H1 (cell line): ENCODE measurements at regions not wholly inside any gene's neighbourhood (a gene's known extent, or its start where the extent isn't known, plus 50 kb on each side); places are given as distances from the start of the nearest gene placed in this dataset.

Experiments used
- CTCF ChIA-PET: fragments of 300-600 bp; sonication (Branson Sonifier 250); formaldehyde crosslinking; loops from one replicate; lab custom pipeline; 2021; ENCODE audit not compliant: partially characterized antibody; lab: Charles Lee
- POLR2A ChIA-PET: fragments of 300-600 bp; sonication (Branson Sonifier 250); formaldehyde crosslinking; loops from one replicate; lab custom pipeline; 2021; ENCODE audit warnings: inconsistent platforms; ENCODE audit not compliant: partially characterized antibody; lab: Charles Lee
- DNase-seq, 2 experiments: peaks; one replicate each; pipeline versions ENCODE4 v3.0.0 to v3.0.0-alpha.2; 2010 to 2022; ENCODE audit warnings: low spot score in 2 of 2, low read depth in 1 of 2, mixed read lengths in 1 of 2
- FAIRE-seq: peaks from 2 replicates; lab custom pipeline; 2011; peaks lifted over from hg19 to GRCh38; lab: Jason Lieb, UNC
- H2AFZ ChIP-seq: 2 replicates; pipeline ENCODE4 v1.8.1; 2012; ENCODE audit warnings: low read length, inconsistent platforms
- H2AK5ac ChIP-seq: 2 replicates; pipeline ENCODE4 v1.6.1; 2013; ENCODE audit warnings: low read depth, low read length
- H2BK120ac ChIP-seq: replicated peaks from 2 replicates; pipeline ENCODE3; 2013; ENCODE audit warnings: low read depth, low read length, inconsistent platforms
- H2BK12ac ChIP-seq: 2 replicates; pipeline ENCODE4 v1.6.1; 2013; ENCODE audit warnings: low read depth, low read length
- H2BK15ac ChIP-seq: 2 replicates; pipeline ENCODE4 v1.6.1; 2013; ENCODE audit warnings: low read length
- H2BK20ac ChIP-seq: 2 replicates; pipeline ENCODE4 v1.6.1; 2013; ENCODE audit warnings: low read length
- H2BK5ac ChIP-seq: 2 replicates; pipeline ENCODE4 v1.6.1; 2013; ENCODE audit warnings: low read depth, low read length
- H3K14ac ChIP-seq: 2 replicates; pipeline ENCODE4 v1.6.1; 2013; ENCODE audit warnings: inconsistent platforms; ENCODE audit not compliant: insufficient read length
- H3K18ac ChIP-seq: 2 replicates; pipeline ENCODE4 v1.6.1; 2013; ENCODE audit warnings: low read length; ENCODE audit errors: extremely low read depth
- H3K23ac ChIP-seq: 2 replicates; pipeline ENCODE4 v1.6.1; 2013; ENCODE audit warnings: inconsistent platforms; ENCODE audit not compliant: insufficient read length
- H3K23me2 ChIP-seq: 2 replicates; pipeline ENCODE4 v1.6.1; 2013; ENCODE audit warnings: low read depth, low read length
- H3K27ac ChIP-seq: 2 replicates; pipeline ENCODE4 v1.6.1; 2011; ENCODE audit warnings: low read depth, low read length, inconsistent platforms
- H3K27me3 ChIP-seq, 4 experiments: replicated peaks in 1 of 4; 1 replicate in 1 of 4; 2 replicates in 3 of 4; pipeline versions ENCODE4 v1.6.1 to v1.8.1; 2011 to 2013; ENCODE audit warnings: low read length in 3 of 4, mild to moderate bottlenecking in 3 of 4, inconsistent platforms in 2 of 4, mixed read lengths in 2 of 4, moderate library complexity in 1 of 4; ENCODE audit not compliant: control insufficient read depth in 3 of 4, insufficient read depth in 3 of 4; ENCODE audit errors: extremely low read depth in 1 of 4
- H3K36me3 ChIP-seq, 4 experiments: 2 replicates each; pipeline versions ENCODE4 v1.6.1 to v1.8.1; 2011 to 2013; ENCODE audit warnings: mild to moderate bottlenecking in 4 of 4, low read length in 3 of 4, moderate library complexity in 2 of 4, control low read depth in 1 of 4, inconsistent platforms in 1 of 4; ENCODE audit not compliant: insufficient read depth in 4 of 4, control insufficient read depth in 2 of 4
- H3K4ac ChIP-seq: replicated peaks from 2 replicates; pipeline ENCODE3; 2013; ENCODE audit warnings: low read length, low read depth, mixed read lengths, inconsistent platforms; ENCODE audit not compliant: insufficient read length
- H3K4me1 ChIP-seq, 4 experiments: replicated peaks in 1 of 4; 1 replicate in 1 of 4; 2 replicates in 3 of 4; pipeline versions ENCODE4 v1.6.1 to v1.8.1; 2011 to 2013; ENCODE audit warnings: low read length in 3 of 4, inconsistent platforms in 2 of 4, mixed read lengths in 1 of 4; ENCODE audit not compliant: insufficient read depth in 4 of 4, control insufficient read depth in 3 of 4
- H3K4me2 ChIP-seq, 2 experiments: 2 replicates each; pipeline versions ENCODE4 v1.6.1 to v1.8.1; 2011 to 2013; ENCODE audit warnings: low read depth in 2 of 2, low read length in 2 of 2, control low read depth in 1 of 2, inconsistent platforms in 1 of 2, mild to moderate bottlenecking in 1 of 2; ENCODE audit not compliant: insufficient read depth in 1 of 2
- H3K4me3 ChIP-seq, 4 experiments: fragments of 200-600, 300-600 bp in 1 of 4; sonication (generic), shearing (Covaris generic), sonication (Bioruptor Twin) in 1 of 4; 2 replicates each; pipeline versions ENCODE4 v1.5.1 to v1.8.1; 2011 to 2016; ENCODE audit warnings: low read length in 4 of 4, low read depth in 3 of 4, control low read depth in 2 of 4, inconsistent platforms in 2 of 4, mild to moderate bottlenecking in 2 of 4, mixed read lengths in 1 of 4, moderate library complexity in 1 of 4; ENCODE audit not compliant: insufficient read depth in 2 of 4; ENCODE audit errors: extremely low read depth in 1 of 4
- H3K56ac ChIP-seq: replicated peaks from 2 replicates; pipeline ENCODE3; 2013; ENCODE audit warnings: low read depth, mild to moderate bottlenecking, mixed read lengths, low read length, inconsistent platforms; ENCODE audit not compliant: insufficient read length
- H3K79me1 ChIP-seq: 2 replicates; pipeline ENCODE4 v1.6.1; 2013; ENCODE audit warnings: low read depth, low read length, control low read depth
- H3K79me2 ChIP-seq, 2 experiments: 2 replicates each; pipeline versions ENCODE4 v1.6.1 to v1.8.1; 2012 to 2013; ENCODE audit warnings: low read length in 2 of 2, mild to moderate bottlenecking in 2 of 2, inconsistent platforms in 1 of 2; ENCODE audit not compliant: insufficient read depth in 2 of 2, control insufficient read depth in 1 of 2
- H3K9ac ChIP-seq, 4 experiments: replicated peaks in 1 of 4; 1 replicate in 1 of 4; 2 replicates in 3 of 4; pipeline versions ENCODE4 v1.6.1 to v1.8.1; 2011 to 2013; ENCODE audit warnings: low read depth in 3 of 4, low read length in 3 of 4, control low read depth in 2 of 4, mild to moderate bottlenecking in 2 of 4, moderate library complexity in 2 of 4, inconsistent platforms in 1 of 4; ENCODE audit errors: extremely low read depth in 1 of 4
- H3K9me3 ChIP-seq, 2 experiments: 2 replicates each; pipeline versions ENCODE4 v1.6.1 to v1.8.1; 2012 to 2013; ENCODE audit warnings: mild to moderate bottlenecking in 2 of 2, moderate library complexity in 2 of 2, control low read depth in 1 of 2, inconsistent platforms in 1 of 2, low read depth in 1 of 2, low read length in 1 of 2, mixed read lengths in 1 of 2; ENCODE audit not compliant: insufficient read depth in 2 of 2
- H4K20me1 ChIP-seq, 2 experiments: replicated peaks in 1 of 2; 2 replicates each; pipeline versions ENCODE3 to v1.8.1; 2011 to 2013; ENCODE audit warnings: inconsistent platforms in 2 of 2, low read length in 2 of 2, mild to moderate bottlenecking in 1 of 2; ENCODE audit not compliant: insufficient read depth in 2 of 2, control insufficient read depth in 1 of 2
- H4K5ac ChIP-seq: 2 replicates; pipeline ENCODE4 v1.6.1; 2013; ENCODE audit warnings: low read length, low read depth, mixed read lengths, inconsistent platforms; ENCODE audit not compliant: insufficient read length
- H4K8ac ChIP-seq: 2 replicates; pipeline ENCODE4 v1.8.0; 2013; ENCODE audit warnings: mild to moderate bottlenecking, moderate library complexity, low read length, inconsistent platforms; ENCODE audit not compliant: insufficient read depth; ENCODE audit errors: extremely low read depth
- H4K91ac ChIP-seq: replicated peaks from 2 replicates; pipeline ENCODE3; 2013; ENCODE audit warnings: low read length, mixed read lengths, inconsistent platforms; ENCODE audit not compliant: insufficient read length
- CTCF ChIP-seq, 3 experiments: IDR thresholded peaks; 1 replicate in 2 of 3; 2 replicates in 1 of 3; pipeline versions ENCODE4 v1.5.1 to v1.6.1; 2011; ENCODE audit warnings: low read length in 3 of 3, mild to moderate bottlenecking in 3 of 3, inconsistent platforms in 2 of 3, low read depth in 1 of 3, moderate library complexity in 1 of 3; ENCODE audit not compliant: insufficient read depth in 1 of 3; ENCODE audit errors: control extremely low read depth in 1 of 3
- EGR1 ChIP-seq: IDR thresholded peaks from 2 replicates; pipeline ENCODE4 v1.6.1; 2011; ENCODE audit warnings: low read depth, low read length, borderline replicate concordance
- RAD21 ChIP-seq, 2 experiments: IDR thresholded peaks in 1 of 2; conservative IDR thresholded peaks in 1 of 2; 2 replicates each; pipeline ENCODE4 v1.6.1; 2011; ENCODE audit warnings: low read depth in 2 of 2, low read length in 2 of 2, improper control_type of control experiment in 1 of 2, inconsistent platforms in 1 of 2, mild to moderate bottlenecking in 1 of 2, moderate library complexity in 1 of 2
- SAP30 ChIP-seq: fragments of 300-600 bp; sonication (generic); IDR thresholded peaks from 2 replicates; pipeline ENCODE4 v1.7.1; 2012; ENCODE audit warnings: low read length, moderate library complexity, mild to moderate bottlenecking, inconsistent platforms; ENCODE audit not compliant: insufficient read depth, insufficient replicate concordance
- SIN3A ChIP-seq, 2 experiments: IDR thresholded peaks in 1 of 2; conservative IDR thresholded peaks in 1 of 2; 2 replicates each; pipeline ENCODE4 v1.6.1; 2011 to 2012; ENCODE audit warnings: low read length in 2 of 2, improper control_type of control experiment in 1 of 2, low read depth in 1 of 2, mild to moderate bottlenecking in 1 of 2
- WGBS, 2 experiments: shearing (Covaris generic) in 1 of 2; methylation state at CpG; one replicate each; pipeline versions ENCODE4 v1.1.6 to v1.1.7; 2013 to 2015; ENCODE audit warnings: low lambda C conversion rate in 2 of 2, mixed read lengths in 2 of 2, inconsistent platforms in 1 of 2, low coverage in 1 of 2, missing lambda C conversion rate in 1 of 2; ENCODE audit not compliant: insufficient replicate concordance in 2 of 2, insufficient coverage in 1 of 2, insufficient read length in 1 of 2; ENCODE audit errors: extremely low coverage in 1 of 2, missing lambda C conversion rate in 1 of 2; 5-methylcytosine and 5-hydroxymethylcytosine counted together

GRCh38 chr4:108415389-108415788, 205.0 kb upstream of the RPL34 start:
- H3K23ac ChIP-seq: no peak overlapping the region
- CTCF ChIA-PET: interaction anchor here (0.7 to 1.0 kb wide), 2 partner anchors 69 to 77 kb away, joined by 3 to 4 read pairs; no protein-coding TSS in a partner anchor
- H3K27me3 ChIP-seq: no peaks in the 10 kb centered on the region
- H2BK20ac ChIP-seq: no peak overlapping the region
- DNase-seq (no peak), FAIRE-seq (no peak)
- no peak overlapping the region for H4K8ac ChIP-seq
- H2BK120ac ChIP-seq: no peak overlapping the region
- H3K9ac ChIP-seq: no peak overlapping the region
- no peak overlapping the region for H3K18ac ChIP-seq
- H3K4me1 ChIP-seq: peaks cover 0 to 3% (median 0%) of the 10 kb centered on the region in 4 experiments; a peak in 1 of 7 replicates
- H3K9me3 ChIP-seq: no peaks in the 10 kb centered on the region
- no peaks in the 10 kb centered on the region for H3K23me2 ChIP-seq
- 0 out of 2 replicates have a peak overlapping the region, but pooled peaks have one; percentile 21 for H2AFZ ChIP-seq
- H4K91ac ChIP-seq: no peak overlapping the region
- 98% methylated on average over 7 of the region's 7 CpGs; no CpG with 5 or more reads in 1 of the 2 experiments for WGBS, 2 experiments
- no peak overlapping the region for H3K27ac ChIP-seq
- no peaks in the 10 kb centered on the region for H3K79me1 ChIP-seq
- POLR2A ChIA-PET: no interaction called here
- H3K14ac ChIP-seq: no peak overlapping the region
- H3K4me3 ChIP-seq: no peak overlapping the region
- no peak overlapping the region for H4K5ac ChIP-seq
- H2BK12ac ChIP-seq: no peak overlapping the region
- H2AK5ac ChIP-seq: no peak overlapping the region
- no peak overlapping the region for H3K4me2 ChIP-seq
- H2BK15ac ChIP-seq: no peak overlapping the region
- no peaks in the 10 kb centered on the region for H3K36me3 ChIP-seq
- TF ChIP-seq SAP30: no peak
- peak in 1 of 3 experiments; percentile 5; a peak in 1 of 4 replicates for TF ChIP-seq CTCF (IDR thresholded peaks at IDR 0.05; ENCODE audit: control extremely low read depth in 1 of 3, insufficient read depth in 1 of 3, low read depth in 1 of 3, low read length in 3 of 3)
- peak; percentile 20 to 33; a peak in 2 of 4 replicates for TF ChIP-seq RAD21 (IDR thresholded peaks at IDR 0.05 in 1 of 2, conservative IDR thresholded peaks at IDR 0.05 in 1 of 2; ENCODE audit: low read depth in 2 of 2, low read length in 2 of 2)
- no peak for TF ChIP-seq EGR1
- TF ChIP-seq SIN3A (conservative IDR thresholded peaks at IDR 0.05 in 1 of 2, IDR thresholded peaks at IDR 0.05 in 1 of 2; ENCODE audit: low read depth in 1 of 2, low read length in 2 of 2): no peak
- TF ChIP-seq, all 59 proteins: peak for 2
- H4K20me1 ChIP-seq: no peaks in the 10 kb centered on the region
- H3K56ac ChIP-seq: no peak overlapping the region
- no peak overlapping the region for H2BK5ac ChIP-seq
- H3K79me2 ChIP-seq: no peaks in the 10 kb centered on the region
- H3K4ac ChIP-seq: no peak overlapping the region
